ENCODE measurements at regions not wholly inside any gene's neighbourhood (a gene's known extent, or its start where the extent isn't known, plus 50 kb on each side); places are given as distances from the start of the nearest gene placed in this dataset.

GRCh38 chr1:163257763-163258162 lies 55.0 kb upstream of the RGS5 start:
- Histone ChIP-seq H3K27me3 (no peaks in the 10 kb centered on the region), H3K9me3 (no peaks in the 10 kb centered on the region), H3K36me3 (no peaks in the 10 kb centered on the region), H3K27ac (peak overlapping the region; percentile 68 to 77), H3K4me1 (peaks cover 0 to 23% (median 14%) of the 10 kb centered on the region in 4 donors), H3K4me3 (no peak overlapping the region)
- DNase-seq: no peak
- intact Hi-C loops (cut with DNase I; ENCODE audit: low total_unique reads): loop anchor here (10.0 kb wide), 1 partner anchor 63 kb away; no protein-coding TSS in a partner anchor
- no peak for TF ChIP-seq CTCF (IDR thresholded peaks at IDR 0.05)

GRCh38 chr1:163258181-163258580 lies 55.5 kb upstream of the RGS5 start:
- peak overlapping the region; percentile 68 to 77 for H3K27ac ChIP-seq
- intact Hi-C loops (cut with DNase I; ENCODE audit: low total_unique reads): loop anchor here (10.0 kb wide), 1 partner anchor 63 kb away; no protein-coding TSS in a partner anchor
- TF ChIP-seq CTCF (IDR thresholded peaks at IDR 0.05): no peak

GRCh38 chr1:163263818-163264655 lies 57.7 kb upstream of the NUF2 start:
- Histone ChIP-seq H3K27ac (no peak overlapping the region), H3K4me1 (peaks cover 0 to 12% (median under 1%) of the 10 kb centered on the region in 4 donors), H3K9me3 (no peaks in the 10 kb centered on the region), H3K4me3 (no peak overlapping the region), H3K36me3 (no peaks in the 10 kb centered on the region), H3K27me3 (no peaks in the 10 kb centered on the region)
- no peak for TF ChIP-seq CTCF (IDR thresholded peaks at IDR 0.05)
- no peak for DNase-seq
- intact Hi-C loops (cut with DNase I; ENCODE audit: low total_unique reads): no loop called here

More at GRCh38 chr1:163258181-163258580, 55.5 kb upstream of the RGS5 start:
- Histone ChIP-seq H3K27me3 (no peaks in the 10 kb centered on the region), H3K36me3 (no peaks in the 10 kb centered on the region), H3K9me3 (no peaks in the 10 kb centered on the region), H3K4me1 (peaks cover 0 to 23% (median 14%) of the 10 kb centered on the region in 4 donors), H3K4me3 (no peak overlapping the region)
- DNase-seq: no peak

- Histone ChIP-seq H3K4me3 (no peak overlapping the region), H3K27ac (no peak overlapping the region)
Measured at GRCh38 chr1:163265547-163265946, 56.2 kb upstream of the NUF2 start.

GRCh38 chr1:163267962-163268361 lies 53.8 kb upstream of the NUF2 start:
- peaks cover 0 to 5% (median 0%) of the 10 kb centered on the region in 4 donors for H3K4me1 ChIP-seq
- no peaks in the 10 kb centered on the region for H3K9me3 ChIP-seq
- no peaks in the 10 kb centered on the region for H3K36me3 ChIP-seq
- no peak overlapping the region for H3K4me3 ChIP-seq
- TF ChIP-seq CTCF (IDR thresholded peaks at IDR 0.05): no peak
- no peaks in the 10 kb centered on the region for H3K27me3 ChIP-seq
- intact Hi-C loops (cut with DNase I; ENCODE audit: low total_unique reads): no loop called here
- no peak for DNase-seq
- no peak overlapping the region for H3K27ac ChIP-seq

More at GRCh38 chr1:163265547-163265946, 56.2 kb upstream of the NUF2 start:
- DNase-seq: no peak
- H3K9me3 ChIP-seq: no peaks in the 10 kb centered on the region
- no peak for TF ChIP-seq CTCF (IDR thresholded peaks at IDR 0.05)
- intact Hi-C loops (cut with DNase I; ENCODE audit: low total_unique reads): no loop called here
- H3K27me3 ChIP-seq: no peaks in the 10 kb centered on the region
- no peaks in the 10 kb centered on the region for H3K36me3 ChIP-seq
- H3K4me1 ChIP-seq: peaks cover 0 to 5% (median 0%) of the 10 kb centered on the region in 4 donors

All from tibial artery (tissue), 4 donors.